Dedifferentiated amniotic fluid mesenchymal stem cell (primary cell): ENCODE measurements at regions not wholly inside any gene's neighbourhood (a gene's known extent, or its start where the extent isn't known, plus 50 kb on each side); places are given as distances from the start of the nearest gene placed in this dataset.
A peak's percentile ranks its signal among the peaks of the same experiment; 100 is the strongest.
"Not testable (repeated sequence)": the region's sequence is repeated elsewhere in the genome, so short reads cannot be mapped to it uniquely, and the experiment has no call there.

Source experiments
- DNase-seq: peaks from one replicate; pipeline ENCODE4 v3.0.0-alpha.2; 2016; ENCODE audit errors: extremely low spot score

DNA sequence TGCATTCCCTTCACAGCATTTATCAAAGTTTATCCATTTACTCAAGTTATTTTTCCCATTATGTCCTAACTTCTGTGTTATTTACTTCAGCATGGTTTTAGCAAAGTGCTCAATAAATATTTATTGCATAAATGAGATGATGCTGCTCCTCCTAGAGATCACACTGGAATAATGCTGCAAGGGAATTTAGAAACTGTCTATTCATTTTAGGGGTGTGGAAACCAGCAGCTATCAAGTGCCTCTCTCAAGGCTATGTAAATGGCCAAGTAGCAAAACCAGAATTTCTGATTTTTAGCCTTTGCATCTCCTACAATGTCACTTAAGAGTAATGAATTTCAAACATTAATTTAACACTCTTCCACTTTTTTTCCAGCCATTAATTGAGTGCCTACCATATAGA, 316.2 kb downstream of the COL12A1 start:
- no peak for DNase-seq

DNA sequence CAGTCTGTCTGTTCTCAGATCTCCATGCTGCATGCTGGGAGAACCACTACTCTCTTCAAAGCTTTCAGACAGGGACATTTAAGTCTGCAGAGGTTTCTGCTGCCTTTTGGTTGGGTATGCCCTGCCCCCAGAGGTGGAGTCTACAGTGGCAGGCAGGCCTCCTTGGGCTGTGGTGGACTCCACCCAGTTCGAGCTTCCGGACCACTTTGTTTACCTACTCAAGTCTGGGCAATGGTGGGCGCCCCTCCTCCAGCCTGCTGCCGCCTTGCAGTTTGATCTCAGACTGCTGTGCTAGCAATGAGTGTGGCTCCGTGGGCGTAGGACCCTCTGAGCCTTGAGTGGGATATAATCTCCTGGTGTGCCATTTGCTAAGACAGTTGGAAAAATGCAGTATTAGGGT, 317.1 kb downstream of the COL12A1 start:
- not testable (repeated sequence) for DNase-seq

DNA sequence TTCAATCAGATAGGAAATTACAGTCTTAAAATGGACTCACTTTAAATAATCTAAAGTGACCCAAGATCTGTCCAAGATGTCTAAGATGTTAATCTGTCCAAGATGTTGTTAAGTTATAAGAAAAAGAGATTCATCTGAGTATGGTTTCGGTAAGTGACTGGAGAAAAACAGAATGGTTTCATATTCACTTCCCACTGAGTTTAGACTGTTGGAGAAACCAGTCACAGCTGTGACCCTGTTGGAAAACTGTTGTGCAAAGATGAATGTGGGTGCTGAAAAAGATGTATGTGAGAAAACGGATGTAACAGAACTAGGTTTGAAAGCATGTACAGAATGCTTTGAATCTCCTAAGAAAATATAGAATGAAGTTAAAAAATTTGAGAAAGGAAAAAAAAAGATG, 325.9 kb downstream of the COL12A1 start:
- no peak for DNase-seq

DNA sequence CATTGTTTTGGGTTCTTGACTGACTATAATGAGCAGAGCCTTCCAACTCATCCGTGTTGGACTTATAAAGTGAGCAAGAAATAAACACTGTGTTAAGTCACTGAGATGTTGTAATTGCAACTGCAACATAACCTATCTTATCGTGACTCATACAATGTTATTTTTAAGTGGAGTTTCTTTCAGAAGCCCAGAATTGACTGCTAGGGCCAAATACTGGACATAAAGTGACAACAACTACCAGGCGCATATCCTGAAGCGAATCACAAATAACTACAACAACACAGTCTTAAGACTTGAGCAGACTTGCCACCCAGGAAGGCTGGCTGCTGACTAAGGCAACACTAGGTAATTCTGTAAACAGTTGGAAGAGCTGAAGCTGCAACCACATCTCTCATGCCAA, 326.6 kb downstream of the COL12A1 start:
- DNase-seq, result peak; percentile 82

DNA sequence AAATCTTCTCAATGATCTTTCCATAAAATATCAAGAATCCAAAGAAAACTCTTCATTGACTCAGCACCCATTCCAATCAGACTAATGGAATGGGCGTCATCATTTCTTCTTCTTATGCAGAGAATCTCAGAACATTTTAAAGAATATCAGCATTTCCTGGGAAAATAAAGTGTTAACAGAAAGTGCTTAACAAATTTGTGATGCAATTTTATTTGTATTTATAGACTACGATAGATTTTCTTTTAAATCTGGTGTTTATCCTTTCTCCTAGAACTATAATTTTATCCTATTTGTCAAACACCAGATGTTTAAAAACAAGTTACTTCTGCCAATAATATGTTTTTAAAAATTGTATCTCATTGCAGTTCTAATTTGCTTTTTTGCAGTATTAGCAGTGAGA, 330.7 kb downstream of the COL12A1 start:
- DNase-seq, result no peak

DNA sequence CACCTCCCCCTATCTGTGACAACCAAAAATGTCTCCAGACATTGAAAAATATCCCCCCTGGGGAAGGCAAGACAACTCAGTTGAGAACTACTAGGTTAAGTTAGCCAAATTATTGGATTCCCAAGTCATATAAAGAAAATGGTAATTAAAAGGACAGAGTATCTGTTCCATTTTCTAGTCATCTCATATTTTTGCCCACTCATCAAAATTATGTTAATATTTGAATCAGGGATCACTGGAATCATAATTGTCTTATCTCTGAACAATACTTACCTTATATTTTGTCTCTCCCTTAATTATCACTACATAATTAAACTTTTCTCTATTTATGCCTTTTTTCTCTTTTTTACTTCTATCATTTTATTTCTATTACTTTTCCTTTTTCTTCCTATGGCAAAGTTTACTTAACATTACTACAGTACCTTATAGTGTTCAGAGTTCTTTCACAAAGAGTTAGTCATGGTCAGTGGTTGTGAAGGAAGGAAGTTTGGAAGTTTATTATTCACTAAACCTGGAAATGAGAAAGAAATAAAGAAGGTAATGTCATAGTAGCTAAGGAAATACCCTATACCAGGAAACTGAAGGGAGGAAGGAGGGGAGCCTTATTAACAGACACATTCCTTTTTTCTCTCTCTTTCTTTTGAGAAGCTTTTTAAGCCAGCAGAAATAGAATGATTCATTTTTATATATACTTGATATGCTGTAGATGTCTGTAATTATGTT, 332.9 kb downstream of the COL12A1 start:
- DNase-seq, result no peak

DNA sequence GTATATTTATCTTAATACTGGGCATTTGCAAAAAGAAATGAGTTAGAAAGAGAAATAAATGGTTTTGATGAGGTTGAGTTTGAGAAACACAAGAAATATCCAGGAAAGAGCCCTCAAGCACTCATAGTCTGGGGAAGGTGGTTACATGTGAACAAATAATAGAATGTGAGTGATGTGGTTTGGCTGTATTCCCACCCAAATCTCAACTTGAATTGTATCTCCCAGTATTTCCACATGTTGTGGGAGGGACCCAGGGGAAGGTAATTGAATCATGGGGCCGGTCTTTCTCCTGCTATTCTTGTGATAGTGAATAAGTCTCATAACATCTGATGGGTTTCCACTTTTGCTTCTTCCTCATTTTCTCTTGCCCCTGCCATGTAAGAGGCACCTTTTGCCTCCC, 334.1 kb downstream of the COL12A1 start:
- DNase-seq, result no peak

DNA sequence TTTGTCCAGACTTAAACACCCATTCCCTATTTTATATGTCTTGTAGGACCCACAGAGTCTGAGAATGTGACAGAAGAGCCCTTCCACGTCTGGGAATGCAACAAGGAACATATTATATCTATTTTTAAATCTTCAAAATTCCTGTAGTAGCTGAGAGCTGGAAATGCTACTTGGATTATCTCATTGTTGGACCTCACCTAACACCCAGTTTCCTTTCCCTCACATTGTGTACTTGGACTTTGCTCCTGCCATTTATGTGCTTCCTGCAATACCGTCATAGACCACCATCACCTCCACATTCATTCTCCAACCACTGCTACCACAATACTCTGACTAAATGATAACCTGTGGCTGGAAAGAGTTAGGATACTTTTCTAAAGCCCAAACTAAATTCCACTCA, 335.4 kb downstream of the COL12A1 start:
- DNase-seq, result no peak

DNA sequence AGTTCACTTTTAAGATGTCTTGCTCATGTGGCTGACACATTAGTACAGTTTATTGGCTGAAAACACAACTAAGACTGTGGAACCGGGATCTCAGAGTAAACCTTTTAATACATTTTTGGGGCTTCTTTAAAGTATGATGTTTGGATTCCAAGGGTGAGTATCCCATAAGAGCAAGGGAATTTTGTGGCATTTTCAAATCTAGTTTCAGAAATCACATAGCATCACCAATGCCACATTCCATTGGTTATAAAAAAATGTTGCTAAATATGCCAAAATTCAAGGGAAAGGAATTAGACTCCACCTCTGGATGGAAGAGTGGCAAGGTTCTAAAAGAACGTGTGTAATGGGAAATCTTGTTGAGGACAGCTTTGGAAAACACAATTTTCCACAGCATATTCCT, 338.6 kb downstream of the COL12A1 start:
- DNase-seq, result peak; percentile 32

DNA sequence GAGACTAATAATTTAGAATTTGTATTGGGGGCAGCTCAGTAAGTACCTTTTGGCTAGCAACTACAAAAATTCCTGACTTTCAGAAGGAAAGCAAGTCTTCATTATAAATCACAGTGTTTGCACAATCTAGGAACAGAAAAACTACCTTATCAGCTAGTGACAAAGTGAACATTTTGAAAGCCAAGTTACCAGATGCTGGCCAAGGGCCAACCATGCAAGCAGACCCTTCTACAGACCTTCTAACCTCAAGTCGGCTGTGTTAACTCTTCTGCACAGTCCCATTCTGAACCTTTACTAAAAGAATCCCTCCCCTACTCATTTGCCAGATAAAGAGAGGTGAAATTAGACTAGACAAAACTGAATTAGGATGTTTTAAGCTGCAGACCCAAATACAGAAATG, 341.9 kb downstream of the COL12A1 start:
- DNase-seq, result no peak

DNA sequence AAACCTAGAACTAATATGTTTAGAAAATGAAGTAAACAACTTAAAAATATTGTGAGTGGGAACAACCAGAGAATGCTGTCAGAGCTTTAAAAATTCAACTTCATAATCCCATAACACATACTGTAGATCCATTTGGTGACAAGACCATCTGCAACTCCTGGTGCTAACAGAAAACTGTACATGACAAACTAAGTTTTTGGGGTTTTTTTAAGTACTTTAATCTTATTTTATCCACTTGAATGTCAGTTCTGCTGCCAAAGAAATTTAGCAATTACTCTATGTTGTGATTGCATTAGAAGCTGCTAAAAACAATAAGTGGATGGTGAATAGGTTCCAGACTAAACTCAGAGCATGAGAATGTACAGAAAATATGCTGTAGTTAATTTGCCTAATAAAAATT, 345.4 kb downstream of the COL12A1 start:
- no peak for DNase-seq

DNA sequence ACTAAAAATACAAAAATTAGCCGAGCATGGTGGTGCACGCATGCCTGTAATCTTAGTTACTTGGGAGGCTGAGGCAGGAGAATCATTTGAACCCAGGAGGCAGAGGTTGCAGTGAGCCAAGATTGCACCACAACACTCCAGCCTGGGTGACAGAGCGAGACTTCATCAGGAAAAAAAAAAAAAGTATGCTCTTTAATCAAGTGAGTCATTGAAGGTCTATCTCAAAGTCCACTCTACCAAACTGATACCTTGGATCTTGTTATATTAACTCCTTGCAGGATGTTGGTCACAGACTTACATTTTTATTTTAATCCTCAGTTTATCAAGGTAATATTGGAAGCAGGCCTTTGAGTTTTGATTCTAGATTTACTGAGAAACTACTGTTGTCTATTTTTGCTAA, 348.7 kb downstream of the COL12A1 start:
- DNase-seq, result no peak

DNA sequence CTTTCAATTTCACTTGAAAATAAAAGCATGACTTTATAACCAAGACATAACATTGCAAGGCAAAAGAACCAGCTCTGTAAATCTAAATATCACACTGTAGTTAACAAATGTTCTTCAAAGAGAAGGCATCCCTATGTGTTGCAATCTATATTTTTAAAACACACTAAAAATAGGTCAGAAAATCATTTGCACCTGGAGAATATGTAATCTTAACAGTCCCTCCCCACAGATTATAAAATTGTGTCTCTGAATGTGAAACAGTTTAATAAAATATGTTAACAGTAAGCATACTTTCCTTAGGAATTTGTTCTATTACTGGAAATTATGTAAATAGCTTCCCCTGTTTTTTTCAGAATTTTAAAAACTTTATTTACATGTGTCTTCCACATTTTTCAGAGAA, 351.9 kb downstream of the COL12A1 start:
- DNase-seq, result no peak

DNA sequence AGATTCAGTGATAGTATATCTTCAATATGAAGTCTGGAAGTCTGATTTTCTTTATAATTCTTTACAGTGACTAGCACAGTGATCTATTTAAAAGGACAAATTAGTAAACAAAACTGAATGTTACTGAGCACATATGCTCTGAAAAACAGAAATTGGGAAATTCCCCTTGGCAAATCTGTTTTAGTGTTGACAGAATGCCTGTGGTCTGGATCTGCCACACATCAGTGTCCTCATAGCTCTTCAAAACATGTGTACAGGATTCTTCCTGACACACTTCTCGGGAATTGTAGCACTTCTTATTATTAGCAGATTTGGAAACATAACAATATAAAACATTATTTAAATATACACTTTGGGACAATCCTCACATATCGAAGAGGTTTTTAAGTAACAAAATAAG, 354.3 kb downstream of the COL12A1 start:
- DNase-seq, result peak; percentile 46

DNA sequence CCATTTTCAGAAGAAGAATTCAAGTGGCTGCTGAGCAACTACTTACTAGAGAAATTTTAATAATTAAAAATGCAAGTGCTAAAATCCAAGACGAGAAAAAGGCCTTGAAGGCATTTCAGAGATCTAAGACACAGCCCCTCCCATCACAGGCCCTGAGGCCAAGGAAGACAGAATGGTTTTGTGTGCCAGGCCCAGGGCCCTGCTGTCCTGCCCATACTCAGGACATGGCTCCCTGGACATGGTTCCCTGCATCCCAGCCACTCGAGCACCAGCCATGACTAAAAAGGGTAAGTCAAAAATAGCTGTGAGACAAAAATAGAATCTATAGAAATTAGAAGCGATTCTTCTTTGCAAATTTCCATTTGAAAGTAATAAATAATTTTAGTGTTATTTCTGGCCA, 364.9 kb downstream of the COL12A1 start:
- no peak for DNase-seq

DNA sequence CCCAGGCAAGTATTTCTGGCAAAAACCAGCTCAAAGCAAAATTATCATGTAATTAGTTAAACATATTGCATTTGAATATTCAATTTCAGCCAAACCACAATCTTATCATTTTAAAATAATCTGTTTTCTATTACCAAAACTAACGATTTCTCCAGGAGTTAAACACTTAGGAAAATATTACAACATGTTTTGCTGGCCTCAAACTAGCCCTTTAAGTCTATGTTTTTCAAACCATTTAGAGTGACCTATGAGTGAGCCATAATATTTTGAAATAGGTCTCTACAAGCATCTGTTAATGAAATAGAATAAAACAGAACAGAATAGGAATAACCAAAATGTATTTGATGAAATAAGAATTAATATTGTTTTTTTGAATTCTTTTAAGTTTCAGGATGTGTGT, 370.9 kb downstream of the COL12A1 start:
- DNase-seq, result no peak

DNA sequence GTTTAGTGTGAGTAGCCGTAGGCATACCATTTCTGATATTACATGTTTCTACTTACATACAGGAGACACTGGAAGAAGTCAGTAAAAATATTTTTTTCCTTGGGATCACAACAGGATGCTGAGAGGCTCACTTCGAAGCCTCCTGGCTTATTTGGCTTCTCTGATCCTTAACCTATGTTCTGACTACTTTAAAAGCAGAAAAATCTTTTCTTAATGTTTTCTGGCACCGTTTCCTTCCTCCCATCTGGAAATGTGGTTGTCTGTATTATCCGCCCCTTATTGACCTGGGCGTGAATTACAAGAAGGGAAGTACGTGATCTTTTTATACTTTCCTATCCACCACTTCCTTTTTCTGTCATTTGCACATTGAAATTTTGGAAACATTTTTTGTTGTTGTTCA, 379.6 kb downstream of the COL12A1 start:
- DNase-seq, result no peak

DNA sequence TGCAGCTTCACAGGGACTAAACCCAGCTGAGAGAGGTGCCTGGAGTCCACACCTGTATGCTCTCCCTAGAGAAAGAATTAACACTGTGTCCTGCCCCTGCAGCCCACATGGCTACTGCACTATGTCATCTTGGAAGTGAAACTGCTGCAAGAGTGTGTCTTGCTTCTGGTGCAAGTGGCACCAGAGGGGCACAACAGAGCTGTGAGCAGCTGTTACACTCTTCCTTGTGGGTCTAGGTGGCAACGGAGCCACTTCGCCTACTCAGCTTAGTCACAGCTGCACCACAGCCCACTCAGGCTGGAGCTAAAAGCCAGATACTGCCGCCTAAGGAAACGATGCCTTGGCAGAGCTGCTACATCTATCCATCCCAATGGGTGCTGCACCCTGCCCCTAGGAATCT, 391.4 kb downstream of the COL12A1 start:
- DNase-seq, result no peak

DNA sequence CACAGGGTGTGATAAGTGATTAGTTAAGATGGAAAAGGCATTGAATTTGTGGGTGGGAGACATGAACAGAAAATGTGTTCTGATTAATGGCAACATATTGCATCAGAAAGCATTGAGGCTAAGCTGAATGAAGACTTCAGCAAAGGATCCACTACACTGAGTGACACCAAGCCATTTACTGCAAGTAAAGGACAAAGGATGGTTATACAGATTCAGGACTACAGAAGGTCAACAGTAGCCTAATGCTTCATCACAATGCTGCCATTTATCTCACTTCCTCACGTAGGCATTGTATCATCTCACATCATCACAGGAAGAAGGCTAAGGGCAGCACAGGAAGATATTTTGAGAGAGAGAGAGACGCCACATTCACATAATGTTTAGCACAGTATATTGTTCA, 398.2 kb downstream of the COL12A1 start:
- DNase-seq, result no peak

DNA sequence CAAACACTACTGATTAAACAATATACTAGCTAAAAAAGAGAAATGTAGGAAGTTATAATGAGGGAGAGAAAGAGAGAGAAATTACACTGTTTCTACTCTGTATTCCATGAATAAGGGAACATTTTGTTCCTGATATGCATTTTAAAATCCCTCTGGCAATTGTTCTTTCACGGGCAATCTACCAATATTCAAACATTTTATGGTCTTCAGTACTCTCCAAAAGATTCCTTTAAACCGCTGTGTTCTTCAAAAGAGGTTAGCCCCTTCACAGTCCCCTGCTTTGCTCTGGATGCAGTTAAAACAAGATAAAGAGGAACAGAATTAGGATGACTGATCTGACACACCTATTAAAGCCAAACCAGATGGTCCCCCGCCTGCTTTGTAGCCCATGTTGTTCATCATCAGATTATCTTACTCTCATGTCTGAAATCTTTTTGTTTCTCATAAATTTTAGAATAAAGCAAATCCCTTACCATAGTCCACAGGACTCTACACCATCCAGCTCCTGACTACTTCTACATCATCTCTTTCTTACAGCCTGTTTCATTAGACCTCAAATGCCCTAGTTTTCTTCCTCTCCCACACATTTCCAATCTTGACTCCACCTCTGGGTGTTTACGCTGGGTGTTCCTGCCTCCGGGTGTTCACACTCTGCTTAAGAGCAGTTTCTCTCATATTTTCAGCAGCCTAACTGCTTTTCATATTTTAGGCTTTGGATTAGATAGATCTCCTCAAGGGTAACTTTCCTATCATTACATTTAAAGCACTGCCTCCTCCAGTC, 399.7 kb downstream of the COL12A1 start:
- no peak for DNase-seq

DNA sequence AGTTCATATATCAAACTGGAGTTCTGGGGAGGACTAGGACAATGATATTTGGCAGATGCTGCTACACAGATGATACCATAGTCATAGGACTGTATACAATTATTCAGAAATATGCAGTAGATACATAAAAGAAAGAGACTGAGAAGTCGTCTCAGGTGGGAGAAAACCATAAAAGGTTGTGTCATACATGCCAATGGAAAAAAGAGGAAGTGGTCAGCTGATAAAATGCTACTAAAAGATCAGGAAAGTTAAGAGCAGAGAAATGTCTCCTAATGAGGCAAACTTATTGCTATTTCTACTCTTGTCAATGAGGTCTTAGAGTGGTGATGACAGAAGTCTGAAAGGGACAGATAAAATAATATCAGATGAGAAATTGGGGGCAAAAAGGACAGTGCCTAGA, 407.6 kb downstream of the COL12A1 start:
- no peak for DNase-seq

DNA sequence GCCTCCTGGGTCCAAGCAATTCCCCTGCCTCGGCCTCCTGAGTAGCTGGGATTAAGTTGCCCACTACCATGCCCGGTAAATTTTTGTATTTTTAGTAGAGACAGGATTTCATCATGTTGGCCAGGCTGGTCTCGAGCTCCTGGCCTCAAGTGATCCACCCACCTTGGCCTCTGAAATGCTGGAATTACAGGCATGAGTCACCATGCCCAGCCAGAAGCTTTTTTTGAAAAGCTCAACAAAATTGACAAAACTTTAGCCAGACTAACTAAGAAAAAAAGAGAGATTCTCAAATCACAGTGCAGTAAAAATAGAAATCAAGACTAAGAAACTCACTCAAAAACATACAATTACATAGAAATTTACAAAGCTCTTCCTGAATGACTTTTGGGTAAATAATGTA, 420.6 kb downstream of the COL12A1 start:
- DNase-seq, result no peak

DNA sequence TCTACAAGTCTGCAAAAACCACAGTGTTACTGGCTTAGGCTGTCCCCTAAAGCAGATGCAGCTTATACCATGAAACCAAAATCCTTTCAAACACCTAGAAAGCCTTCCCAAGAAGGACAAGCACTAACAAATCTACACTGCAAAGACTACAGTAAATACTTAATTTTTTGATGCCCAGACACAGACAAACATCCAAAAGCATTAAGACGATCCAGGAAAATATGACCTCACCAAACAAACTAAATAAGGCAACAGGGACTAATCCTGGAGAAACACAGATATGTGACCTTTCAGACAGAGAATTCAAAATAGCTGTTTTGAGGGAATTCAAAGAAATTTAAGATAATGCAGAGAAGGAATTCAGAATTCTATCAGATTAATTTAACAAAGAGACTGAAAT, 423.5 kb downstream of the COL12A1 start:
- no peak for DNase-seq

DNA sequence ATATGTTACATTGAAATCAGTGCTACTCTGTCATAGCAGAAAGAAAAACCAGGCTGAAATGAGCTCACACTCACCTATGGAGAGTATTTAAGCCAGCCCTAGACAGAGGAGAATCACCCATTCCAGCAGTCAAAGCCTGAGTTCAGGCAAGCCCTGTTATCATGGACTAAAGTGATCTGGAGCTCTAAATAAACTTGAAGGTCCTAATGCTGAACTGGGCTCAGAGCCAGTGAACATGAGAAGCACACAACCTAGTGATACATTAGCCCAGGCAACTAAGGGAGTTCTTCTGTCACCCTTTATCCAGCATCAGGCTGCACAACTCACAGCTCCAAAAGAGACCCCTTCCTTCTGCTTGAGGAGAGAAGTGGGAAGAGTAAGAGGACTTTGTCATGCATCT, 425.0 kb downstream of the COL12A1 start:
- no peak for DNase-seq
